Suppressor macrophage treated with lipopolysaccharide for 4 hours (primary cell): ENCODE measurements at regions not wholly inside any gene's neighbourhood (a gene's known extent, or its start where the extent isn't known, plus 50 kb on each side); places are given as distances from the start of the nearest gene placed in this dataset.

Source experiments
- DNase-seq: peaks from one replicate; pipeline ENCODE4 v3.0.0-alpha.2; 2020

DNA sequence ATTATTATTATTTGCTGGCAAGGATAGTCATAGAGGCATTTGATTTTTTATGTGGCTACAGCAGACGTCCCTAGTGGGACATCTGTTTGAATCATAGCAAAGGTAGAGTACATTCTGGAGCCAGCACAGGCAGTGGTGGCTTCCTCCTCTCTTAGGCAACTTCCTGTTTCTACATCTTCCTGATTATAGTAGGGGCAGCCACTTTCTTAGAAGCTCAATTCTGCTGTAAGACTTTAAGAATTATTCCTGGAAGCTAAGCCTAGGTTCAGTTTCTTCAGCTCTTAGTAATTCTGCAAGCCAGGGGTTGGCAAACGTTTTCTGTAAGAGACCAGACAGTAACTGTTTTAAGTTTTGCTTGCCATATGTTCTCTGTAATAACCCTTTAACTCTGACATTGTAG lies 129.3 kb upstream of the TENM4 start:
- no peak for DNase-seq

GRCh38 chr11:79564288-79564925 lies 123.6 kb upstream of the TENM4 start:
- DNase-seq, result no peak

DNA sequence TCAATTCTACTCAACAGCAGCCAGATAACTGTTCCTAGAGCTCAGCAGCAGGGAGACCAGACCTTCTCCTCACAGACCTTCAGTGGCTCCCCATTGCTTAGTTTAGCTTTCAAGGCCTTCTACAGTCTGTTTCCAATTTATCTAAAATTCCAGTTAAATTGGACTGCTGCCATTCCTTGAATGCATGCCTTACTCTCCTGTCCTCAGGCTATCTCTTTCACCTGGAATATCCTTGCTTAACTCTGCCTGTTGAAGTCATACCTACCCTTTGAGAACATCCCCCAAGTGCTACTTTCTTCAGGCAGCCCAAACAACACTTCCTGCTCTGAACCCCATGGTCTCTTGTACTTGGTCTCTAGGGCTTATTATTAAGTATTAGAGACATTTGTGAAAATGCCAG lies 120.7 kb upstream of the TENM4 start:
- no peak for DNase-seq

GRCh38 chr11:79550809-79551208 lies 110.0 kb upstream of the TENM4 start:
- DNase-seq, result no peak

DNA sequence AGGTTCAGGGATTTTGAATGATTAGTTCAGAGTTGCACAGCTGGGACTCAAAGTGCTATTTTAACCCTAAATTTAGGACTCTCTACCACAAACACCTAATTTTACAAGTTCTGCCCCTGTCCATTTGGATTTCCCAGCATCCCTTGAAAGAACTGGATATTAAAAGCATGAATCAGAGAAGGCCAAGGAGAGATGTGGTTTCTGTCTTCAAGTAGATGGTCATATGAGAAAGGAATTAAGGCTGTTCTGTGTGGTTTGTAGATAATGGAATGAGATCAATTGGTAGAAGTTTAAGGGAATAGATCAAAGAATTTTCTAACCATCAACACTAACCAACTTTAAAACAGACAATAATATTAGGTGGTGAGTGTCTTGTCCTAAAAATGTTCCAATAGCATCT lies 106.4 kb upstream of the TENM4 start:
- DNase-seq, result no peak

GRCh38 chr11:79546351-79546750 lies 105.5 kb upstream of the TENM4 start:
- DNase-seq, result no peak

DNA sequence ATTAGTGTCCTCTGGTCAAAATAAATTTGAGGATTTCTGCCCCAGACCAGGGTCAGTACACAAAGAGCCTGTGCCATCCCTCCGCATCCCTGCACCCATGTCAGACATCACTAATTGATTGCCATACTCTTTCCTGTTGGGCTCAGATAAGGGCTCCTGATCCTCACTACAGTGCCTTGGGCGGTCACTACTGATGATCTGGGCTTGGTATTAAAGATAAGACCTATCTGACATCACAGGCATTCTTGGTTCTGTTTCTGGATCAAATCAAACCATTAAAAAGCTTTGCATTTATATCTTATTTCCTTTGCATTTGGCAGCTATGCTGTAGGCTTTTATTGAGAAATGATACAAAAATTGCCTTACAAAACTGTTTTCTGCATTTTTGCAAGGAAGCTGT lies 103.5 kb upstream of the TENM4 start:
- DNase-seq, result no peak

GRCh38 chr11:79543101-79543500 lies 102.3 kb upstream of the TENM4 start:
- no peak for DNase-seq

- DNase-seq, result no peak
Measured at GRCh38 chr11:79541466-79541865, 100.6 kb upstream of the TENM4 start.

DNA sequence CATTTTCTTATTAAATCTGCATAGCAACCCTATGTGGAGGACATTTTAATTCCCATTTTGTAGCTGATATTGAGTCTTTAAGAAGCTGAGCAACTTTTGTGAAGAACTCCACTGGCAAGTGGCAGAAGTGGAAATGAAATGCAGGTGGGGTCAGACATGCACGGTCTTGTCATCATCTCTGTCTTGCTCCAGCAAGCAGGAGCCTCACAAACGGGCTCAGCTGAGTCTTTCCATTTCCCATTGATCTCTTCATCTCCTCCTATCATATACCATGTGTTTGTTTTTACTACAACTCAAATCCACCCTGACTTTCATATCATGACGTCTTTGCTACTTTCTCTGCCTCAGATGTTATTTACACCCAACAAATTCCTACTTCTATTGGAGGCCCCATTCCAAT lies 97.9 kb upstream of the TENM4 start:
- DNase-seq, result no peak

DNA sequence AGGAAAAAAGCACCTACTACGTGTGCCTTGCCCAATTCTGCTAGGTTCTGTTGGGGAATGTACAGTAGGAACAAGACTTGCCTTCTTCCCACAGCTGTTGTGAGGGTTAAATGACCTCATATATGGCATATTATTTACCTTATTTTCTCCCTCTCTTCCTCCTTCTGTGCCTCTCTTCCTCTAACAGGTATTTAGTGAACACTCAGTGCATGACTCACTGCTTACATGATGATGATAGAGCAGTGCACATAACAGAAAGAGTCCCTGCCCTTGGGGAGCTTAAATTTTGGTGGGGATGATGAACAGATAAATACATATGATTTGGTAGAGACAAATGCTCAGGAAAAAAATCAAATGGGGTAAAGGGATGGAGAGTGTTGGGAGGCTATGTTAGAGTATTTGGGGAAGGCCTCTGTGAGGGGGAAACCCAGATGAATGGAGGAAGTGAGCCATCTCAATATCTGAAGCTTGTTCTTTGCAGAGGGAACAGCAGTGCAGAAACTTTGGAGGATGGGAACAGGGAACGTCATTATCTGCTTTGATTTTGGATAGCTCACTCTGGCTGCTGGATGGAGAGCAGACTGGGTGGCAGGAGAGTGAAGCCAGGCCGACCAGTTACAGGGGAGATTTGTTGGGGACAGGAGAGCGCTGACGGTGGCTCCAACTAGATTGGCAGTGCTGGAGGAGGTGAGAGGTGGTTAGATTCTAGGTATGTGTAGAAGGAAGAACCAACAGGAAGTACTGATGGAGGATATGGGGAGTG lies 95.5 kb upstream of the TENM4 start:
- no peak for DNase-seq

DNA sequence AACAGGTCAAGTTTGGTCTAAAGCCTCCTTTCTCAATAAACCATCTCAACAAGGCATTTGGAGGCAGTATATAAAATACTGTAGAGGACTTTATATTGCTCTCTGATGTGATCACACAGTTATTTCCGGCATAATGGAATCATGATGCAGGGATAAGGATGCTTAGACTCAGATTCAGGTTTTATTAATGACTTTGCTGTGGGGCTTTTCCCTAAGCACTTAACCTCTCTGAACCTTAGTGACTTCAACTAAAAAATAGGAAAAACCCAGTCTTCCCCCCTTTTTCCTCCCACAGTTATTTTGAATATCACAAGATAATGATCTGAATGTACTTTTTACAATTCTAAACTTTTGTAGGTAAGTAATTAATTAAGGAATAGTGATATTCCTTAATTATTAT lies 94.8 kb upstream of the TENM4 start:
- no peak for DNase-seq

DNA sequence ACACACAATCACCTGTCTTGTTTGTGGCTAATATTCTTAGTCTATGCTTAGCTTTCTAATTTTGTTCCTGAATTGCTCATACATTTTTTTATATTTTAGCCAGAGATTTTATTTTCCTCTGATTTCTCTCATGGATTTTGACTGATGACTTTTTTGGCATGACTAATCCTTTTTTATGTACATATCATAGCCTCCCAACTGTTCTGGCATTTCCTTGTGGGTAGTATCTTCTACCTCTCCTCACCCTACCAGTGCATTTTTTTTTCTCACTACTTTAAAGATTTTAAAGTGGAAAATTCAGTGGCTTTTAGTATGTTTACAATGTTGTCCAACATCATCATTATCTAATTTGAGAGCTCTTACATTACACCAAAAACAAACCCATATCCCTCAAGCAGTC lies 84.4 kb upstream of the TENM4 start:
- no peak for DNase-seq

GRCh38 chr11:79522626-79523025 lies 81.8 kb upstream of the TENM4 start:
- DNase-seq, result no peak

DNA sequence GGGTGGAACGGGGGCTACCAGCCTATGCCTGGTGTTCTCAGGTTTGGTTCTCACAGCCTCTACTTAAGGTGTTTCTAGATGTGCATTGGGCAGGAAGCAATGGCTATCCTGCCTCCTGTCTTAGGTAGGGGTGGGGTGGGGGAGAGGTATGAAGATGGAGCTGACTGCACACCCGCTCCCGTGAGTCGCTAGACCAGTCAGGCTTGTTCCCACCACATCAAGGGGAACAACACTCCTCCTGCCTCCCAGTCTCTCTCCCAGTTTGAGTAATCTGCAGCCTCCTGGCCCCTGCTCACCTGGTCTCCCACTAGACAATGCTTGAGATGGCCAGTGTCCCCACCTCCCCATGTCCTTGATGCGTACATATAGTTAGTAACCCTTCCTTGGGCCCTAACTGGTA lies 79.3 kb upstream of the TENM4 start:
- no peak for DNase-seq

GRCh38 chr11:79515781-79516180 lies 75.0 kb upstream of the TENM4 start:
- DNase-seq, result no peak

DNA sequence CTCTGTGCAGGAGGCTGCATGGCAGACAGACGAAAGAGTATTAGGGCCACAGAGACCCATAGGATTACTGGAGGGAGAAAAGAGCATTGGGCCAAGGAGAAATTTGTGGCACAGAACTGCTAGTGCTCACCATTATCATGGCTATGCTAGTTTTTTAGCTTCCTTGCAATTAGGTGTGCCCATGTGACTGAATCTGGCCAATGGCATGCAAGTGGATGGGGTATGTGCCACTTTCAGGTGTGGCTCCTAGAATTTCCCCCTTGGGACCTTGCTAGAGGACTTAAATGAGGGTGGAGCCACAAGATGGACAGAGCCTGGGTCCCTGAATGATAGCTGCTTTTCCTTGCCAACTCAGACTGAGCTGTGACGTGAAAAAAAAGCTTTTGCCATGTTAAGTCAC lies 73.9 kb upstream of the TENM4 start:
- DNase-seq, result no peak

- DNase-seq, result no peak
Measured at GRCh38 chr11:79514290-79514689, 73.5 kb upstream of the TENM4 start.

- no peak for DNase-seq
Measured at GRCh38 chr11:79512706-79513469, 72.1 kb upstream of the TENM4 start.

GRCh38 chr11:79510960-79511359 lies 70.1 kb upstream of the TENM4 start:
- DNase-seq, result no peak

- DNase-seq, result no peak
Measured at GRCh38 chr11:79508461-79508860, 67.6 kb upstream of the TENM4 start.

DNA sequence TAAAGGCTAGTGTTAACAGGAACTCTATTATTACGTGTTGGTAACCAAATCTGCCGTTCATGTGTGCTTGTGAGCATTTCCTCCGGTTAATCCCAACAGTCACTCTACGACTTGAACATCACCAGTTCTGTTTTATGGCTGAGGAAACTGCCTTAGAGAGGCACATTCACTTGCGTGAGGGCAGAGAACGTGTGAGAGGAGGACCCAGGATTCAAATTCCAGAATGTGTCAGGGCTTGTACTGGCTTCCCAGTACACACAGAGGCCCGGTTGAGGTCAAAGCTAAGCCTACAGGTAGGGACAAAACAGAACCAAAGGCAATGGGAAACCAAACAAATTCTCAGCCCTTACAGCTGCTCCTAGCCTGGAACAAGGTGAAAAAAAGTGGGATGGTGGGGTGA lies 66.9 kb upstream of the TENM4 start:
- DNase-seq, result no peak

DNA sequence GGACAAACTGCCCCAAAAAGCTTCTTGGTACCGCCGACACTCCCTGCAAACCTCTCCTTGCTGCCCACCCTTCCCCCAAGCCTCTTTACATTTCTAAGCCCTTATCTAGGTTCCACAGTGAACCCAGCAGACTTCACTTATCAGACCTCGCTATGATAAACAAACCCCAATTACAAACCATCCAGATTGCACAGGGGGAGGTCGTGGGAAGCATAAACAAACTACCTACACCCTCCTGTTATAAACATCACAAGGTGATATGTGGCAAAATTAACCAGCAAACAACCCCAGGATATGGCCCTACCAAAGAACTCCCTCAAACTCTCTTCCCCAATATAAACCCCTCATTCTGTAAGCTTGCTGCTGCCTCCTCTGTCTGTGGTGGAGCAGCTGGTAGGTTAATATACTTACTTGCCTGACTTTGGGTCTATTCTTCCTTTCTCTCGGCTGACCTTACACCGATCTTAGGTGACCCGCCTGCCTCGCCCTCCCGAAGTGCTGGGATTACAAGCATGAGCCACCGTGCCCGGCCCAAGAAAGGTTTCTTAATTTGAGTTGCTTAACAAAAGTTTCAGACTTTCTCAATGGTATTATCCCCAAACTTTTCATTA lies 66.0 kb upstream of the TENM4 start:
- no peak for DNase-seq

- no peak for DNase-seq
Measured at GRCh38 chr11:79506124-79506523, 65.3 kb upstream of the TENM4 start.
